ENCODE measurements at regions not wholly inside any gene's neighbourhood (a gene's known extent, or its start where the extent isn't known, plus 50 kb on each side); places are given as distances from the start of the nearest gene placed in this dataset.

DNA sequence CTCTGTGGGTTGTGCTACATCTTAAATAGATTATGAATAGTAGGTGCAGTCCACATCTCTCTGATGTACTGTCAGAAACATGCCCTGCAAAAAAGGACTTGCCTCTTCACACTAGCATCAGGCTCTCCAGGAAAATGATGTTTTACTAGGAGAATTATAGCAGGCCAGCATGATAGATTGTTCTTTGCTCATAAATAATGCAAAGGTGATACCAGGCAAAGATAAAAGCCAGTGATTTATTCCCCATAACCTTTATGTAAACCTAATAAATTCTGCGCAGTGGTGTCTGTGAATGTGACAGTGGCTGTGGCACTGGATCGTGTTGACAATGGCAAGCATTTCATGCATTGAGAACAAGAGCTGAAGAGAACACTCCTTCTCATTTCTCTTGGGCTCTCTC lies 646.5 kb upstream of the SEL1L start:
- H3K4me1 Mint-ChIP-seq, result peaks cover 7% of the 10 kb centered on the region
- no peak for DNase-seq (ENCODE audit: low spot score)
- peaks cover 17% of the 10 kb centered on the region for H3K9me3 Mint-ChIP-seq
- ATAC-seq, result no peak
- no peak overlapping the region for H3K4me3 Mint-ChIP-seq
- H3K36me3 Mint-ChIP-seq, result peaks cover 4% of the 10 kb centered on the region
- no peak overlapping the region for H3K27ac Mint-ChIP-seq
- ChIA-PET POLR2A (no interaction called here), CTCF (no interaction called here)
- TF ChIP-seq USF2 (CRISPR knock-in tag; IDR thresholded peaks at IDR 0.05), result no peak
- TF ChIP-seq ZBTB21 (CRISPR knock-in tag; IDR thresholded peaks at IDR 0.05; ENCODE audit: borderline replicate concordance), result no peak
- no peak for TF ChIP-seq NFATC4 (CRISPR knock-in tag; IDR thresholded peaks at IDR 0.05)
- TF ChIP-seq, protein P1, sequence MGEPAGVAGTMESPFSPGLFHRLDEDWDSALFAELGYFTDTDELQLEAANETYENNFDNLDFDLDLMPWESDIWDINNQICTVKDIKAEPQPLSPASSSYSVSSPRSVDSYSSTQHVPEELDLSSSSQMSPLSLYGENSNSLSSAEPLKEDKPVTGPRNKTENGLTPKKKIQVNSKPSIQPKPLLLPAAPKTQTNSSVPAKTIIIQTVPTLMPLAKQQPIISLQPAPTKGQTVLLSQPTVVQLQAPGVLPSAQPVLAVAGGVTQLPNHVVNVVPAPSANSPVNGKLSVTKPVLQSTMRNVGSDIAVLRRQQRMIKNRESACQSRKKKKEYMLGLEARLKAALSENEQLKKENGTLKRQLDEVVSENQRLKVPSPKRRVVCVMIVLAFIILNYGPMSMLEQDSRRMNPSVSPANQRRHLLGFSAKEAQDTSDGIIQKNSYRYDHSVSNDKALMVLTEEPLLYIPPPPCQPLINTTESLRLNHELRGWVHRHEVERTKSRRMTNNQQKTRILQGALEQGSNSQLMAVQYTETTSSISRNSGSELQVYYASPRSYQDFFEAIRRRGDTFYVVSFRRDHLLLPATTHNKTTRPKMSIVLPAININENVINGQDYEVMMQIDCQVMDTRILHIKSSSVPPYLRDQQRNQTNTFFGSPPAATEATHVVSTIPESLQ (CRISPR knock-in tag; IDR thresholded peaks at IDR 0.05), result no peak
- no peak for TF ChIP-seq SP1 (CRISPR knock-in tag; conservative IDR thresholded peaks at IDR 0.05)
- TF ChIP-seq, protein P2, sequence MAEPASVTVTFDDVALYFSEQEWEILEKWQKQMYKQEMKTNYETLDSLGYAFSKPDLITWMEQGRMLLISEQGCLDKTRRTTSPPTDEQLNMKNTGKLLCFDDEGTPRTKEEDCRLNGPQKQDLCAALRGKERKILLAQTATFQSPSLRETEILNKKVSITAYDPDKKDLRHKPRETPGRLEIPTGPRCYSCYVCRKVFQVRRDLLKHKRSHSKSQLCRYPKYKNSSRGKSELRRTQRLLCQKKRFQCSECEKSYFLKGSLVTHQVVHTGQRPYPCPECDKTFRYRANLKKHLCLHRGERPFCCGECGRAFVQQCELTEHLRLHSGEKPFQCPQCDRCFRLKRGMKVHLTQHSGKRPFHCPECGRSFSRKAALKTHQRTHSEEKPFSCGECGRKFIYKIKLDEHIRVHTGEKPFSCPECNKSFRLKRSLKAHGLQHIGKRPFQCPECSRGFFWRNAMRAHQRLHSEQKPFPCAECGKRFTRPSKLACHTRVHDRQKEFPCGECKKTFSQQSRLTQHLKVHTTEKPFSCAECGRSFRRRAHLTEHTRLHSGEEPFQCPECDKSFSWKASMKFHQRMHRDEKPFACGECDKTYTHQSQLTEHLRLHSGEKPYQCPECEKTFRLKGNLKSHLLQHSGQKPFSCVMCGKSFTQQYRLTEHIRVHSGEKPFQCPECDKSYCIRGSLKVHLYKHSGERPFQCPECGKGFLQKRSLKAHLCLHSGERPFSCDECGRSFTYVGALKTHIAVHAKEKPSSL (CRISPR knock-in tag; conservative IDR thresholded peaks at IDR 0.05), result no peak
- TF ChIP-seq FOXJ3 (CRISPR knock-in tag; IDR thresholded peaks at IDR 0.05; ENCODE audit: borderline replicate concordance), result no peak
- no peak for TF ChIP-seq ATF1 (CRISPR knock-in tag; IDR thresholded peaks at IDR 0.05)
- no peak for TF ChIP-seq IRF2 (CRISPR knock-in tag; IDR thresholded peaks at IDR 0.05; ENCODE audit: borderline replicate concordance, low read depth)
- TF ChIP-seq, protein P3, sequence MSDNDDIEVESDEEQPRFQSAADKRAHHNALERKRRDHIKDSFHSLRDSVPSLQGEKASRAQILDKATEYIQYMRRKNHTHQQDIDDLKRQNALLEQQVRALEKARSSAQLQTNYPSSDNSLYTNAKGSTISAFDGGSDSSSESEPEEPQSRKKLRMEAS (CRISPR knock-in tag; IDR thresholded peaks at IDR 0.05), result no peak
- TF ChIP-seq RELA (CRISPR knock-in tag; IDR thresholded peaks at IDR 0.05; ENCODE audit: borderline replicate concordance), result no peak
- no peak for TF ChIP-seq GTF2I (CRISPR knock-in tag; conservative IDR thresholded peaks at IDR 0.05)
- TF ChIP-seq ZNF232 (CRISPR knock-in tag; IDR thresholded peaks at IDR 0.05), result no peak
- no peak for TF ChIP-seq USF1 (CRISPR knock-in tag; IDR thresholded peaks at IDR 0.05)
- H3K27me3 Mint-ChIP-seq (ENCODE audit: low read depth), result no peaks in the 10 kb centered on the region; the same call in none of the 2 replicates

GRCh38 chr14:82182646-82183045 lies 649.0 kb upstream of the SEL1L start:
- CTCF ChIA-PET, result interaction anchor here (1.3 to 1.4 kb wide), 2 partner anchors 174 to 473 kb away, joined by 3 to 6 read pairs; no protein-coding TSS in a partner anchor
- DNase-seq (ENCODE audit: low spot score) (no peak), ATAC-seq (peak; percentile 72)
- Mint-ChIP-seq H3K4me1 (peaks cover 7% of the 10 kb centered on the region), H3K4me3 (no peak overlapping the region), H3K36me3 (peaks cover 4% of the 10 kb centered on the region), H3K27ac (no peak overlapping the region), H3K27me3 (ENCODE audit: low read depth) (no peaks in the 10 kb centered on the region; the same call in none of the 2 replicates), H3K9me3 (peaks cover 34% of the 10 kb centered on the region)
- POLR2A ChIA-PET, result no interaction called here
- TF ChIP-seq, protein P4, sequence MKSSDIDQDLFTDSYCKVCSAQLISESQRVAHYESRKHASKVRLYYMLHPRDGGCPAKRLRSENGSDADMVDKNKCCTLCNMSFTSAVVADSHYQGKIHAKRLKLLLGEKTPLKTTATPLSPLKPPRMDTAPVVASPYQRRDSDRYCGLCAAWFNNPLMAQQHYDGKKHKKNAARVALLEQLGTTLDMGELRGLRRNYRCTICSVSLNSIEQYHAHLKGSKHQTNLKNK (CRISPR knock-in tag; IDR thresholded peaks at IDR 0.05), result no peak
- TF ChIP-seq, protein P5, sequence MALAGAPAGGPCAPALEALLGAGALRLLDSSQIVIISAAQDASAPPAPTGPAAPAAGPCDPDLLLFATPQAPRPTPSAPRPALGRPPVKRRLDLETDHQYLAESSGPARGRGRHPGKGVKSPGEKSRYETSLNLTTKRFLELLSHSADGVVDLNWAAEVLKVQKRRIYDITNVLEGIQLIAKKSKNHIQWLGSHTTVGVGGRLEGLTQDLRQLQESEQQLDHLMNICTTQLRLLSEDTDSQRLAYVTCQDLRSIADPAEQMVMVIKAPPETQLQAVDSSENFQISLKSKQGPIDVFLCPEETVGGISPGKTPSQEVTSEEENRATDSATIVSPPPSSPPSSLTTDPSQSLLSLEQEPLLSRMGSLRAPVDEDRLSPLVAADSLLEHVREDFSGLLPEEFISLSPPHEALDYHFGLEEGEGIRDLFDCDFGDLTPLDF (CRISPR knock-in tag; IDR thresholded peaks at IDR 0.05), result no peak
- TF ChIP-seq, protein P6, sequence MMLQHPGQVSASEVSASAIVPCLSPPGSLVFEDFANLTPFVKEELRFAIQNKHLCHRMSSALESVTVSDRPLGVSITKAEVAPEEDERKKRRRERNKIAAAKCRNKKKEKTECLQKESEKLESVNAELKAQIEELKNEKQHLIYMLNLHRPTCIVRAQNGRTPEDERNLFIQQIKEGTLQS (CRISPR knock-in tag; conservative IDR thresholded peaks at IDR 0.05), result no peak
- TF ChIP-seq RELA (CRISPR knock-in tag; IDR thresholded peaks at IDR 0.05; ENCODE audit: borderline replicate concordance) (no peak), FOXP4 (CRISPR knock-in tag; IDR thresholded peaks at IDR 0.05) (no peak), CREB1 (CRISPR knock-in tag; IDR thresholded peaks at IDR 0.05) (no peak), ZBTB43 (CRISPR knock-in tag; IDR thresholded peaks at IDR 0.05) (no peak), EMX1 (CRISPR knock-in tag; IDR thresholded peaks at IDR 0.05) (no peak), GTF2I (CRISPR knock-in tag; conservative IDR thresholded peaks at IDR 0.05) (no peak), TCF7 (CRISPR knock-in tag; IDR thresholded peaks at IDR 0.05; ENCODE audit: low read depth) (no peak), ZNF263 (CRISPR knock-in tag; IDR thresholded peaks at IDR 0.05; ENCODE audit: low read depth) (no peak)

Measured in WTC11 (cell line).